Transverse colon (tissue), 4 donors: ENCODE measurements at regions not wholly inside any gene's neighbourhood (a gene's known extent, or its start where the extent isn't known, plus 50 kb on each side); places are given as distances from the start of the nearest gene placed in this dataset.

Experiments
- DNase-seq: peaks from one replicate; pipeline ENCODE4 v3.0.0-alpha.2; 2019
- H3K27ac ChIP-seq, 4 donors: fragments of 200-600 bp; sonication (generic); 2 replicates each; pipeline ENCODE4 v1.5.1; 2016 to 2018; ENCODE audit warnings: inconsistent platforms in 4 of 4
- H3K27me3 ChIP-seq: fragments of 200-600 bp; sonication (generic); 2 replicates; pipeline ENCODE4 v1.5.1; 2017; ENCODE audit warnings: inconsistent platforms
- H3K36me3 ChIP-seq, 4 donors: fragments of 200-600 bp; sonication (generic); 2 replicates each; pipeline ENCODE4 v1.5.1; 2017 to 2019; ENCODE audit warnings: inconsistent platforms in 4 of 4
- H3K4me1 ChIP-seq, 4 donors: fragments of 200-600 bp; sonication (generic); 2 replicates each; pipeline ENCODE4 v1.5.1; 2017 to 2020; ENCODE audit warnings: inconsistent platforms in 4 of 4
- H3K4me3 ChIP-seq, 4 donors: fragments of 200-600 bp; sonication (generic); 1 replicate in 1 of 4; 2 replicates in 3 of 4; pipeline versions ENCODE4 v1.5.1 to v1.6.1; 2017 to 2019; ENCODE audit warnings: inconsistent platforms in 4 of 4
- H3K9me3 ChIP-seq, 2 donors: fragments of 200-600 bp; sonication (generic); 2 replicates each; pipeline ENCODE4 v1.5.1; 2017 to 2019; ENCODE audit warnings: inconsistent platforms in 2 of 2
- EP300 ChIP-seq: sonication (generic); formaldehyde crosslinking; IDR thresholded peaks from one replicate; pipeline ENCODE4 v1.6.1; 2017; ENCODE audit warnings: antibody characterized with exemption, low read depth
- POLR2A ChIP-seq: fragments of 450-650 bp; IDR thresholded peaks from one replicate; pipeline ENCODE4 v1.6.1; 2016; ENCODE audit warnings: antibody characterized with exemption, mild to moderate bottlenecking, moderate library complexity
- POLR2AphosphoS5 ChIP-seq, 3 donors: sonication (generic); formaldehyde crosslinking; IDR thresholded peaks; one replicate each; pipeline ENCODE4 v1.6.1; 2016; ENCODE audit warnings: antibody characterized with exemption in 3 of 3
- WGBS, 2 donors: methylation state at CpG; one replicate each; pipeline ENCODE4 v1.1.5; 2018; ENCODE audit warnings: low coverage in 1 of 2; 5-methylcytosine and 5-hydroxymethylcytosine counted together
- in situ Hi-C, 4 donors: fragments of 200-750 bp; cut with MboI; loops; one replicate each; pipeline versions ENCODE4 v1.15.0 to v1.15.1; 2017; ENCODE audit warnings: low sequenced_read_pairs in 3 of 4, low pct_ligation_motif_present in 1 of 4, low pct_unique_long_range_greater_than_20kb in 1 of 4
- intact Hi-C: fragments of 100-400 bp; cut with DNase I; formaldehyde crosslinking; loops from one replicate; pipeline ENCODE4 v1.15.1; 2023; ENCODE audit warnings: low total_unique reads
- TF ChIP-seq, protein P1 (sequence below), 5 experiments: fragments of 200-600 bp in 3 of 5; fragments of 450-650 bp in 2 of 5; sonication (generic) in 3 of 5; IDR thresholded peaks; 1 replicate in 2 of 5; 2 replicates in 3 of 5; pipeline ENCODE4 v1.5.1; 2016 to 2017; ENCODE audit warnings: antibody characterized with exemption in 5 of 5, inconsistent platforms in 3 of 5, mild to moderate bottlenecking in 2 of 5, moderate library complexity in 1 of 5

DNA sequence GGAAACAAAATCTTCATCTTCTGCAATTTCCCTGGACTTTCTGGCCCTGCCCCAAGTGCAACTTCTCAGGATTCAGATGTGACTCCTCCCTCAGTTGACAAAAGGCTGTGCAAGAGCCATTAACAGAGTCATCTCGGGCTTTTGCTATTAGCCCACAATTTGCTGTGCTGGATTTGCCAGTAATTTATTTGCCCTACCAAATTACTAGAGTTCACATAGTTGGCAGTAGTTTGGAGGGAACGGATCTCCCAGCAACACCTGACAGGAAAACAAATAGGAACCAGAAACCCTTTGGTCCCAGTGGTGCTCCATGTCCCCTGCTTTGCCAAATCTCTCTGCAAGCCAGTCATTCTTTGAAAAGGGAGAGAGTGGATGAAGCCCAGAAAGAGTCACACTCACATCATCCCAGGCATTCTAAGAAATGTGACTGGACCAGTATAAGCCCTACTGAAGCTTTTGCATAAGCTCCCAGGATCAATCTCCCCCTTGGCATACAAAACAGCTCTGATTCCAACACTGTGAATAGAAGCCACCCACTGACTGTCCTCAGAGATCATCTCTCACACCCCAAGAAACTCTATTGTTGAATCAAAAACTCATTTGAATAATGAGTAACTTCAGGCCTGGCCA is 350.1 kb upstream of the NBEA start:
- no peak for DNase-seq
- no peak overlapping the region for H3K4me3 ChIP-seq
- TF ChIP-seq POLR2AphosphoS5 (IDR thresholded peaks at IDR 0.05), result no peak
- TF ChIP-seq, protein P1, sequence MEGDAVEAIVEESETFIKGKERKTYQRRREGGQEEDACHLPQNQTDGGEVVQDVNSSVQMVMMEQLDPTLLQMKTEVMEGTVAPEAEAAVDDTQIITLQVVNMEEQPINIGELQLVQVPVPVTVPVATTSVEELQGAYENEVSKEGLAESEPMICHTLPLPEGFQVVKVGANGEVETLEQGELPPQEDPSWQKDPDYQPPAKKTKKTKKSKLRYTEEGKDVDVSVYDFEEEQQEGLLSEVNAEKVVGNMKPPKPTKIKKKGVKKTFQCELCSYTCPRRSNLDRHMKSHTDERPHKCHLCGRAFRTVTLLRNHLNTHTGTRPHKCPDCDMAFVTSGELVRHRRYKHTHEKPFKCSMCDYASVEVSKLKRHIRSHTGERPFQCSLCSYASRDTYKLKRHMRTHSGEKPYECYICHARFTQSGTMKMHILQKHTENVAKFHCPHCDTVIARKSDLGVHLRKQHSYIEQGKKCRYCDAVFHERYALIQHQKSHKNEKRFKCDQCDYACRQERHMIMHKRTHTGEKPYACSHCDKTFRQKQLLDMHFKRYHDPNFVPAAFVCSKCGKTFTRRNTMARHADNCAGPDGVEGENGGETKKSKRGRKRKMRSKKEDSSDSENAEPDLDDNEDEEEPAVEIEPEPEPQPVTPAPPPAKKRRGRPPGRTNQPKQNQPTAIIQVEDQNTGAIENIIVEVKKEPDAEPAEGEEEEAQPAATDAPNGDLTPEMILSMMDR (IDR thresholded peaks at IDR 0.05), result no peak
- TF ChIP-seq EP300, result no peak
- no peak for TF ChIP-seq POLR2A
- H3K27me3 ChIP-seq, result no peaks in the 10 kb centered on the region
- no peaks in the 10 kb centered on the region for H3K9me3 ChIP-seq
- no peaks in the 10 kb centered on the region for H3K36me3 ChIP-seq
- 17 to 46% methylated on average over 2 of the region's 2 CpGs for WGBS, 2 donors
- H3K27ac ChIP-seq, result no peak overlapping the region
- in situ Hi-C loops (no loop called here), intact Hi-C loops (no loop called here)
- no peaks in the 10 kb centered on the region for H3K4me1 ChIP-seq

DNA sequence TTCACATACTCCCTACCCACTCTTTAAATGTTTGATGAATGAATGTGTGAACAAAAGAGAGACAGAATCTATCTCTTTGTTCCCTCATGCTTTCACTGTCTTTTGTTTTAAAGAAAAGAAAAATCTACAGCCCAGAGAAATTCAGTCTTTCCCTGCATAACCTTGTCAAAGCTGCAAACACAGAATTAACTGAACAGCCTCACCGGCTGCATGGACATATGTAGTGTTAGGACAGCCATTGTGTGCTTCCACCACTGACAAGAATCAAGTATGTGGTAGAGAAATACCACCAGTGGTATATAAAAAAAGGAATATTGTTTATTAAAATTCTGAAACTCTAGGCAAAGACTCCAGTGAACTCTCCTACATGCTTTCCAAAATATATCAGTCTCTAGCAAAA is 348.4 kb upstream of the NBEA start:
- in situ Hi-C loops (no loop called here), intact Hi-C loops (no loop called here)
- no peaks in the 10 kb centered on the region for H3K4me1 ChIP-seq
- H3K4me3 ChIP-seq, result no peak overlapping the region
- TF ChIP-seq EP300, result no peak
- no peak for TF ChIP-seq POLR2A
- TF ChIP-seq, protein P1 (IDR thresholded peaks at IDR 0.05), result no peak
- TF ChIP-seq POLR2AphosphoS5 (IDR thresholded peaks at IDR 0.05), result no peak
- H3K36me3 ChIP-seq, result no peaks in the 10 kb centered on the region
- 100% methylated on average over 1 of the region's 1 CpG for WGBS, 2 donors
- no peak for DNase-seq
- H3K9me3 ChIP-seq, result no peaks in the 10 kb centered on the region
- H3K27ac ChIP-seq, result no peak overlapping the region
- no peaks in the 10 kb centered on the region for H3K27me3 ChIP-seq

- Histone ChIP-seq H3K36me3 (no peaks in the 10 kb centered on the region), H3K27ac (no peak overlapping the region), H3K4me1 (no peaks in the 10 kb centered on the region), H3K9me3 (no peaks in the 10 kb centered on the region), H3K4me3 (no peak overlapping the region), H3K27me3 (no peaks in the 10 kb centered on the region)
- WGBS, 2 donors, result 87 to 90% methylated on average over 2 to 5 of the region's 5 CpGs
- DNase-seq, result no peak
- in situ Hi-C loops (no loop called here), intact Hi-C loops (no loop called here)
- TF ChIP-seq EP300, result no peak
- TF ChIP-seq, protein P1 (IDR thresholded peaks at IDR 0.05), result no peak
- no peak for TF ChIP-seq POLR2A
- TF ChIP-seq POLR2AphosphoS5 (IDR thresholded peaks at IDR 0.05), result no peak
Observed at GRCh38 chr13:34594507-34594906, 347.6 kb upstream of the NBEA start.

GRCh38 chr13:34608331-34608730 is 333.7 kb upstream of the NBEA start:
- DNase-seq, result no peak
- intact Hi-C loops (no loop called here), in situ Hi-C loops (loop anchor here in 1 of 4 donors (10.0 kb wide), 1 partner anchor 56 kb away; no protein-coding TSS in a partner anchor)
- TF ChIP-seq, protein P1 (IDR thresholded peaks at IDR 0.05), result no peak
- no peak for TF ChIP-seq POLR2AphosphoS5 (IDR thresholded peaks at IDR 0.05)
- no peak for TF ChIP-seq EP300
- no peak for TF ChIP-seq POLR2A
- WGBS, 2 donors, result 77 to 81% methylated on average over 3 of the region's 3 CpGs
- H3K27ac ChIP-seq, result no peak overlapping the region
- H3K4me3 ChIP-seq, result no peak overlapping the region
- H3K27me3 ChIP-seq, result no peaks in the 10 kb centered on the region
- H3K36me3 ChIP-seq, result no peaks in the 10 kb centered on the region
- H3K4me1 ChIP-seq, result no peaks in the 10 kb centered on the region
- no peaks in the 10 kb centered on the region for H3K9me3 ChIP-seq
